T-helper 1 cell treated with Interleukin-12 subunit alpha and Interleukin-12 subunit beta and Interleukin-4 antibody, amounts not matched to agents 30 ng/mL and 1 ng/mL, for 36 hours (primary cell): ENCODE measurements at regions not wholly inside any gene's neighbourhood (a gene's known extent, or its start where the extent isn't known, plus 50 kb on each side); places are given as distances from the start of the nearest gene placed in this dataset.

ENCODE experiments used
- intact Hi-C: fragments of 100-400 bp; cut with micrococcal nuclease; formaldehyde crosslinking; loops from one replicate; pipeline ENCODE4 v1.15.1; 2024

DNA sequence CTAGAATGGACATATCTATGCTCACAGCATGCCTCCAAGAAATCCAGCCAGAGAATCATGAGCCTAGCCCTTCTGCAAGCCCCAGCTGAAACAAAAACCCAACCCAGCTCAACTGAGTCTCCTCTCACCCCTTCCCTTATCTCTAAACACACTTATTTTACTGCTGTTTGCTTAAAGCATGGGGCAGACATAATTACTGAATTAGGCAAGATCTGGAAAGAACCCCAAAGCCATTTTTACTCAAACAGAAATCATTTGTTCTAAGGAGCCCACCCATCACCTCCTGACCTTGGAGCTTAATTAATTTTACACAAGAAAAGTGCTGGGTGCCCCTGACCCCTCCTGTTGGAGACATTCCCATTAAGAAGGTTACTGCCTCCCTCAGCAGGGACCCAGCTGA, 291.6 kb downstream of the MAFB start:
- intact Hi-C loops = no loop called here

DNA sequence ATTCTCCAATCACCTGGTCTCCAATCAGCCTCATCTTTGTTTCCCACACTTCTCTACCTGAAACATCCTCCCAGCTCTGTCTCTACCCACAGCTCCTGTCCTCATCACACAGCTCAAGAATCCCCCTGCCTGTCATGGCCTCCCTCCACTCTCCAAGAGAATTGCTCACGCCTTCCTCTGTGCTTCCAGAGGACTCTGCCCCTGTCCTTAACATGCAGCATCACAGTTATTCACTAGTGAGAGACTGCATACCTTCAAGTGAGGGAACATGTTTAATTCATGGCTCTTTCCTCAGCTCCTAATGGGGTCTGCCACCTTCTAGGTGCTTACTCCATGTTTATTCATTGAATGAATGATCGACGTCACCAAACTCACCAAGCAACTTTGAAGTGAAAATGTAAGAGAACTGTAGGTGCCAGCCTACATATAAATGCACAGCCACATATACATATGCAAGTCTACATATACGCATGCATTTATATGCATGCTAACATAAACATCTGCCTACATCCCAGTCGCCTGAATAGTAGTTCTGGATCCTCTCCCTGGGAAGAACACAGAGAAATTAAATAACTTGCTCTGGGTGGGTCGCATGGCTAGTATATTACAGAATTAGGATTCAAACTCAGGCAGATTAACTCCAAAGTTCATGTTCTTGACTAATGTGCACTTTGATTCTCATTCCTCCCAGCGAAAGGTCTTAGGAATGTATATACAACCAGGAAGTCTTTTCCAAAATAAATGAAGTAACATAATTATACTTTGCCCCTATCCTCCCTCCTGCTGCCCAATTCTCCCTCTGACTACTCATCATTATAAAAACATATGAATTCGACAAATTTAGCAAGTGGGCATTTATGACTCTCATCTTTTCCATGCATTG, 295.6 kb downstream of the MAFB start:
- intact Hi-C loops = no loop called here

DNA sequence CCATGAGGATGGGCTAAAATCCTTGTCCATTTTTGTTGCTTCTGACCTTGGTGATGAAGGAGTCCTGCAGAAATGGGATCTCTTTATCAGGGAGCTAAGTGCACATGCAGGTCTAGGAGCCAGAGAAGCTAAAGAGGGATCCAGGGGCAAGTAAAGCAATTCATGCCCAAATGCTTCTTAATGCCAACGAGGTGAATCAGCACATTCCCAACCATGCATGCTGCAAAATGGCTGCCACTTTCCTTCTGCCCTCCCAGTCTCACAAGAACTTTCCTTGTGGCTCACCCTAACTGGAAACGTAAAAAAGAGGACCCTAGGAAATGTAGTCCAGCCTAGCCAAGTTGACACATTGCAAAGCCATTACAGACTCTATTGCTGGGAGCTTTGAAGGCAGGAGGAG, 298.4 kb downstream of the MAFB start:
- intact Hi-C loops = no loop called here

DNA sequence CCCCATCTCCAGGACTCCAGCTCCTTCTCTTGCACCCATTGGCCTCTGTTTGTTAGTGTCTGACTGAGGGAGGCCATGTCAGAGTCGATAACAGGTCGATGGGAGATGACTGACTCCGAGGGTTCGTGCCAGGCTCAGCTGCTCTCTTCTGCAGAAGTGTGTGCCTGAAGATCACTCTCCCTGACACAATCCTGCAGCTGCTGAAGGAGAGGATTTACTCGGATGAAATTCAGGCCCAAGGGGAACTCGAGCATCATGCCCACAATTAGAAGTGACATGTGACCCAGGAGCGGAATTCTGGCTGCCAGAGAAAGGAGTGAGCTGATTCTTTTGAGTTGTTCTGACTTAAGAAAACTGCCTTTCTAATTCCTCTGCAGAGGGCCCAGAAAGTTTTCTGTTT, 318.2 kb downstream of the MAFB start:
- intact Hi-C loops = no loop called here

DNA sequence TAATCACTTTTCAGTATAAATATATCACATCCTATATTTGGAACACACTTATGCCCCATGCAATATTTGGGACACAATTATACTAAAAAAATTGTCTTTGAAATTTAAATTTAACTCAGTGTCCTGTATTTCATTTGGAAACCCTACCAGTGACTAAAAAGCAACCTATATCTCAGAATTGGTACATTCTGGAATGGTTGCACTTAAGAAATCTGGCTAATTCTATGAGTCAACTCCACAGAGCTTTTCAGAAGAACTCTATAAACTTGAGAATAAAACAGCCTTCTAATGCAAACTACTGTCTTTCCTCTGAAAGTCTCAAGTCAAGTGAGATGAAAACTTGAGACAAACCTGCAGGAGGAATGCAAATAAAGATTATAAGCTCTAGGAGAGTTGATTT, 320.2 kb downstream of the MAFB start:
- intact Hi-C loops = no loop called here

DNA sequence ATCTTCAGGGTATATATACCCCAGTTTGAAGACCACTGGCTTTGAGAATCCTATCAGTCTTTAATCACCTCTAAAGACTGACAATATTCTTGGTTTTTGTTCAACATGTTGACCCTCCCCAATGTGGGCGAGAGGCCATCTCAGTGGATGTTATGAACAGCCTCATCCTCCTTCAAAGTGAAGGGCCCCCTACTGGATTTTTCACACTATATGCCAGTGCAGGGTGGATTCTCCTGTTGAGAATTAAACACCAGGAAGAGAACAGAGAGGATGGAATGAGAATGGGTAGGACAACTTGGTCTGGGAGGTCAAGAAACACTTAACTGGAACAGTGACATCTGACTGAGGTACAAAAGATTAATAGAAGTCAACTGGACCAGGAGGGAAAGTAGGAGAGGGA, 327.1 kb downstream of the MAFB start:
- intact Hi-C loops = no loop called here

DNA sequence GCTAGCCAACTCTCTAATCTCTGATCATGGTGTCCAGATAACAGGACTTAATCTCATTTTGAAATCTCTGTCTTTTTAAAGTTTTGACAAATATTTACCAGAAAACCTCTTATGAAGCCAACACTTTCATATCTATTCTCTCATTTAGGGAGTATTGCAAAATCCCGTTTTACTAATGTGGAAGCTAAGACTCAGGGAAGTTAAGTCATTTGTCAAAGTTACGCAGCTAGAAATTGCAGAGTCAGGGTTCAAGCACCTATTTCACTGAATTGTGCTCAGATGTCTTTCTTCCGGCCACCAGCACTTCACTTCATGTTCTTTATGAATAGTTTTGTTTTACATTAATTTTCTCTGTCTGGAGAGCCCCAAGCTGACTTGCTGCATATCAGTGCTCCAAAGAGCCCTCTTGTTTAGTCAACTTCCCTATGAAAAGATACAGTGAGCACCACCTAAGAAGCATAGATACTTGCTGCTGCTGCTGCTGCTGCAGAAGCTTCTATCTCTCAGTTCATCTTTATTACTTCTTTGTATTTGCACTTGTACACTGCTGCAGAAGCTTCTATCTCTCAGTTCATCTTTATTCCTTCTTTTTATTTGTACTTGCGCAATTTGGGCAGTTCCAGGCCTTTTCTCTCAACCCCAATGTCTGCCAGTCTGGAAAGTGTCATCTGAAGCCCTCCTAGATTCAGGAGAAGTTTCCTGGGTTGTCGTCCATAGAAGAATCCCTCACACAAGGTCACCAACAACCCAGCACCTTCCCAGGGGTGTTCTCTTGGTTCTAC, 329.7 kb downstream of the MAFB start:
- intact Hi-C loops = no loop called here

DNA sequence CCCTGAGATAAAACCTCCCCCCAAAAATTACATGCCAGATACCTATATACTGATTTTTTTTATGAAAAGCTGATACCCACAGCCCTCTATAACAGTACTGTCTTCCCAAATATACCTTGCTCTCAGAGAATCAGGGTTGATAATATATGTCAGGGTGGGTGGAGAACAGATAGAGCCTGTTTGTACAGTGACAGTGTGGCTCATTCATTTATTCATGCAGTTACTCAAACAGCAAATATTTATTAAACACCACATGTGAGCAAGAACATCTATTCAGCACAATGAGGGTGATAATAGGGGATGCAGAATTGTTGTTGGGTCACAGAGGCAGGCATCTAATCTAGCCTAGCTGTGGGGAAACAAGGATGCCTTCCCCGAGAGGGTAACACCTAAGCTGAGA, 334.2 kb downstream of the MAFB start:
- intact Hi-C loops = no loop called here

DNA sequence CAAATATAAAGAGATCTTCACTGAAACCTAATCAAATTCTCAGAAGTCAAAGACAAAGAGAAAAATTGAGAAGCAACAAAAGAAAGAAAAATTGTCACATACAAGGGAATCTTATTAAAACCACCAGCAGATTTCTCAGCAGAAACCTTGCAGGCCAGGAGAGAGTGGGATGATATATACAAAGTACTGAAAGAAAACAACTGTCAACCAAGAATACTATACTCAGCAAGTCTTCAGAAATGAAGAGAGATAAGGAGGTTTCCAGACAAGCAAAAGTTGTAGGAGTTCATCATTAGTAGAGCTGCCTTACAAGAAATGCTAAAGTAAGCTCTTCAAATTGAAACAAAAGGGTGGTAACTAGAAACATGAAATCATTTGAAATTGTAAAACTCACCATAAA, 345.6 kb downstream of the MAFB start:
- intact Hi-C loops = no loop called here

DNA sequence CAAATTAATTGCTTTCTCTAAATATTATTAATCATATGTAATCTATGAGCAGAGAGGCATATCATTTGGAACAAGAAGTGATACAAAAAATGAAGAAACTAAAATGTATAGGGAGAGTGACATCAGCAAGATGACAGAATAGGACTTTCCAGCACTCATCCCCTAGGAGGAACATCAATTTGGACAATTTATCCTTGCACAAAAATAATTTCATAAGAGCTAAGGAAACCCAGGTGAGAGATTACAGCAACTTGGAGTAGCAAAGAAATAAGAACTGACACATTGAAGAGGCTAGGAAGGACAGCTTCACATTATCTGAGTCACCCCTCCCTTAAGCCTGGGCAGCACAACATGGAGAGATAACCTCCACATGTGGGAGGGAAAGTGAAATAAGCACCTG, 347.5 kb downstream of the MAFB start:
- intact Hi-C loops = no loop called here

DNA sequence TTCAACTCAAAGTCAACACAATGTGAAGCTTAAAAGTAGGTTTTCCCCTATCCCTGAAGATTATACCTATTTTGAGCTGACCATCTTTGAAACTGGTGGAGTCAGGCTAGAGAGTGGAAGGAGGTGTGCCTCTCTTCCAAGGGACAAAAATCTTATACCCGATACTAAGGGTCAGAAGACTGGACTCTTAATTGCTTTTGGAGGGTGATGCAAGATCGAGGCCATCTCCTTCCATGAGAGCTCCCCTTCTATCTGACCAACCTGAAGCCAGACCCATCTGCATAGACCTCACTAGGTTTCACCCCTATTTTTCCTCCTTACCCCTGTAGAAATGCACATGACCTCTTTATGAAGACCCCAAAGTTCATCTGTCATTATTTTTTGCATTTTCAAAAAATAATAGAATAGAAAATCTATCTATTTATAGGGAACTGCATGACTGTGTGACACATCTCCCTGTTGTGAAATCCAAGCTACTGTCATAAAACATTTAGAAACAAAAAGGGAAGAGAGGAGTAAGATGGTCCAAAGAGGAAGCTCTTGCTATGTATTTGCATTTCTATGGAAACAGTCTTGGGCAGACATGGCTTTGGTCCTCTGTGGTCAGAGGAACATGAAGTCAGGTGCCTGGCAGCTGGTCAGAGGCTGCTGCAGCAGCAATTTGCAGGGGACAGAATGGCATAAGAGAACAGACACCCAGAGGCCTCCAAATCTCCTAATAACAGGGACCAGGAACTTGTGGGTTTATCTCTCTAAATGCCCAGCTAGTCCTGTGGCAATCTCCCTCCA, 349.2 kb downstream of the MAFB start:
- intact Hi-C loops = no loop called here

DNA sequence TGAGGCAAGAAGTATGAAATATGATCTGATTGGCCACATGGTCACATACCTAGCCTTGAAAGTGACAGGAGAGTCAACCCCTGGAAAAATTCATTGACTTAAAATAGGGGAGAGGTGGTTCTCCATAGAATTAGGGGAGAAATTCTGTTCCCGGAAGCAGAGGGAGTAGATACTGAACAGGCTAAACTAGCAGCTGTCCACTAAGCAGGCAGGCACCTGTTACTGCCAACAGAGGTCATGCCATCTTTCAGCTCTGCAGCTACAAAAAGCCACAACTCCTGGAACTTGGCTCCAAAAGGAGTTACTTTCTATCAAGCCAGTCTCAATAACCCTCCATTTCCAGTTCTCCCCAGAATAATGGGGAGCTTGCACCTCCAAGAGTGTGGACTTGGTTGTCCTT, 352.5 kb downstream of the MAFB start:
- intact Hi-C loops = no loop called here

DNA sequence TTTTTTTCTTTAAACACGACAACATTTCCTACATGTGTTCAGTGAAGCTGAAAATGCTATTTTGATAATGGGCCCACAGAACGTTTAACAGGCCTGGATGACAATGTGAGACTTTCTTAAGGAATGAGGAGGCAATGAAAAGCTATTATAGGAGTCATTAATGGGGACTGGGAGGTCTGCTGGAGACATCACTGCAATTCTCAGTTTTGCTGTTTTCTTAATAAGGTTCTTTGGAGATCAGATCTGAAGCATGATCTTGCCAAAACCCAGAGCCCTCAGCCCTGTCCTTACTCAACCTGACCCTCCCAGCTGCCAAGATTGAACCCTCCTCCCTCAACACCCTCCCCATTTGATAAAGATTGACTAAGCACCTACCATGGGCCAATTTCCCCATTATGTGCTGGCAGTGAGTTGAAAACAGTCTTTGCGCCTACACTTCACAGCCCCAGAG, 353.1 kb downstream of the MAFB start:
- intact Hi-C loops = no loop called here

DNA sequence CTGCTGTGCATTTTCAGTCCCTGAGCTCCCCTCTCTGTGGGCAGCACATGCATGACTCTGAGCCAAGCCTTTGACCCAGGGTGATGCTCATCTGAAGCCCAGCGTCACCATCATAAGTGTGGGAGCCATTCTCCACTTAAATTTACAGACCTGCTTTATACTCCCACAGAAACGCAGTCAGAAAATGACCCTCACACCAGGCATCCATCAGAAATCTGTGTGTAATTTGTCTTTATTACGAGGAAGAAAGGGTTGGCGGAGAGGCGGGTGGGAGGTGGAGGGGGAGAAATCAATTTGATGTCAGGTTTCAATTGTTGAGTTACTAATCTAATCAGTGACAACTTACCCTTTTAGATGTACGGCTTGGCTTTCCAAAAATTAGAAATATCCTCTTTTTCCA, 353.6 kb downstream of the MAFB start:
- intact Hi-C loops = no loop called here

DNA sequence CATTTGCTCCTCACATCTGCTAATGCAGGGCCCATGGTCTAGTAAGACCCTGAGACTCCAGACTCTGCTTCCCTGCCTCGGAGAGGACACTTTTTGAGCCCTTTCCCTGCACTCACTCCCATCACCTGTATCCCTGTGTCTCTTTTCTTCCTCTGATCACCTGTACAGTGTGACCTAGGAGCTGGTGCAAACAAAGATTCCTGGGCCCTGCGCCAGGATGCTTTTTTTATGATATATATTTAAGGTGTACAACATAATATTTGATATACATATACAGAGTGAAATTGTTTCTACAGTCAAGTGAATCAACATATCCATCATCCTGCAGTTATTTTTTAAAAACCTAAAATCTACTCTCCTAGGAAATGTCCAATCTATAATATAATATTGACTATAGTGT, 355.4 kb downstream of the MAFB start:
- intact Hi-C loops = no loop called here

DNA sequence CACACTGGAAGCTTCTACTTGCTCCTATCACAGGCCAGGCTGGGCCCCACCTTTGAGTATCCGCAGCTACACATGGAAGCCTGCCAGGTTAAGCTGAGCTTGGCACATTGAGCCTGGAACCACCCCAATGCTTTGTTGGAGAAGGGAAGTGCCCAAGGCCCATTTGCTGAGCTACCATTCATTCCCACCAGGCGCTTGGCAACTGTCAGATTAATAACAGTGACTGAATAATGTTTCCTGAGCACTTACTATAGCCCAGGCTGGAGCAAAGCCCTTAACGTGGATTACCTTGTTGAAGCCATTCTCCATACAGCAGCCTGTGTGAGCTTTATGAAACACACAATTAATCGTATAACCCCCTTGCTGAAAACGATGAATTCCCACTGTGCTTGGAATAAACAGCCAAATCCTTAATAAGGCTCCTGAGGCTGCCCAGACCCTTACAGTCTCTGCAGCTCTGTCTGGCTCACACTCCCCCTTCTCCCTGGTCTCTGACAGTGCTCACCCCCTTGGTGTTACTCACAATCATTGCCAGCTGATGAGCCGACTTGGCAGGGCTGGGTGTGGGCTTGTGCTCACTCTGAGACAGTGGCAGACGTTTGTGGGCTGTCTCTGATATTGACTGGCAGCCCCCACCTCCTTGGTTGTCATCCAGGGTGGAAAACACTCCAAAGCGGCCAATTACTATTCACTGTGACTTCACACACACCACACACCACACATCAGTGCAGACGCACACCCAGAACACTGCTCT, 357.1 kb downstream of the MAFB start:
- intact Hi-C loops = no loop called here

DNA sequence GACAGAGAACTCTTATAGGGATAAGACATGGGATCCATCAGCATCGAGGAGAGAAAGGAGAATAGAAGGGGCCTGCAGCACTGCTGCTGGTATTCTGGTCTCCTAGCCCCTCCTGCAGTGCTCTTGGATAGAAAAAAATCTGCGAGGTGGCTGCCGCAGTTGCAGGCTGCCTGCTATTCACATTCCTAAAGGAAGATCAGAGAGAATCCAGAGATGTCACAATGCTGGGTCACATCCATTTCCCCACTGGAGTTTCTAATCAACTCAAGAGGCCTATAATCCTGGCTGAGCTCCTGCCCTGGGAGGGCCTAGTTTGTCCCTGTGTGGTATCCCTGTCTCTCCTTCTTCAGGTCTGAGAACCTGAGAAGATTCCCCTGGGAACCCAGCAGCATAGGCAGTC, 357.8 kb downstream of the MAFB start:
- intact Hi-C loops = no loop called here

DNA sequence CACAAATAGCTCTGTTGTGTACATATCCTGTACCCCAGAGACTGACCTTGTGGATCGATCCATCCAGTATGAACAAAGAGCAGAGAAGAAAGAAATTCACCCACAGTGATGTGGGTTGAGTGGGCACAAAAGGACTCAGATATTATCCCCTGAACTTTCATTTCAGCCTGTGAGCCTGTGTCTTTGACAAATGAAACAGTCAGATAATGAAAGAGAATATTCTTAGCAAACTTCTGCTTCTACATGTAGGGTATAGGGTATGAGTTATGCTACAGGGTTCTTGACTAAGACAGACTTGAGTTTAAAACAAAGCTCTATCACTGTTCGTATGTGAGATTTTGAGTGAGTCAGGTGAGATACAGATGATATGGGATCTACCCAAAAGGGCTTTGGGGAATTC, 359.7 kb downstream of the MAFB start:
- intact Hi-C loops = no loop called here

DNA sequence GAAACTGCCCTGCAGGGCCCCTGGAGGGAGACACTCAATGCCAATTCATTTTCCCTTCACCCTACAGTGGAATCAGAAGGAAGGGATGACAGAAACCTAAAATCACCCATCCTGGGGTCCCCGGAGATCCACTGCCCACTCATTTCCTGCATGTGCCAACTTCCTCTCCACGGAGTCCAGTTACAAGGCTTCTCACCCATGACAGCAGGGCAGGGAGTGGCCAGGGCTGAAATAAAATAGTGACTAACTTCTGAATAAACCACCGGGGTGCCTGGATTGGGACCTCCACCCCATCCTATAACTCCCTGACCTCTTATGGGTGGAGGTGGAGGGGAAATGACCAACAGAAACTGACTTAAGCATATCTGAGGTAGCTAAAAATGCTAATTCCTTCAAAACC, 362.3 kb downstream of the MAFB start:
- intact Hi-C loops = no loop called here

DNA sequence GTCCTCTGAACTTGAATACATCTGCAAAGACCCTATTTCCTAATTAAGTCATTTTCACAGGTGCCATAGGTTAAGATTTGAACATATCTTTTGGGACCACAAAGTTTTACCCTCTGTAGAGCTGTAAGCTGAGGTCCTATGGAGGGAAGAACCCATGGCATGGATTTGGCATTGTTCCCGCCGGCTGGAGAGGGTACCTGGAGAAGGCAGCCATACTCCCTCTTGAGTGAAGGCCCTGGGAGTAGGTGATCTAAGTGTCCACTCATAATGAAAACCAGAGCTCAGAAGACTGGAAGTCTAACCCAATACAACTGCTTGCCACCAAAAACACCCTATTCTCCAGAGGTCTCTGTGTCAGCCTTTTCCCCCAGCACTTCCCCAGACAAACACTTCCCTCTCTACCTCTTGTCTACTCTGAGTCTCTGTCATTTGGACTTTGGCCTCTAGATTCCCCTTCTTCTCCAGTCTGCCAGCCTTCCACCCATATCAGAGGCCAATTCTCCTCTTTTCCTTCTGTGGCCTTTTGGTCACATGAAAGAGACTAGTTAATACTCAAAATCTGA, 363.9 kb downstream of the MAFB start:
- intact Hi-C loops = no loop called here

DNA sequence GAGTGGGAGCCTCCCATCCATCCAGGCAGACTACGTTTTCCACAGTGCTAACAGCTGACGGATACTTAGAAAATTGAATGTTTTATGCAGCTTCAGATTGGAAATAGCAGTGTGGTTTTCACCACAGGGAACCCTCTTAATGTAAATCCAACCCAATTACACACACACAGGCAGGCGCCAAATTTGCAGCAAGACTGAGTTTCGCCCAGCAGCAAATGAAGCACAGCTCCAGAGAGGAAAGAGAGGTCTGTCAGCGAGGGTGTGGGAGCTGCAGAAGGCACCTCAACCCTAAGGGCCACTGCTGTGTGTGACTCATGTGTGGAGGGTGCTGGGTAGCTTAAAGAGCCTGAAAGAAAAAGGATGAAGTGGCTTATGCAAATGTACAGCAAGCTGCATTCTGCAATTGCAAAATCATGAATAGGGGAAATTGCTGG, 365.7 kb downstream of the MAFB start:
- intact Hi-C loops = no loop called here
